T-cell (primary cell): ENCODE measurements at regions not wholly inside any gene's neighbourhood (a gene's known extent, or its start where the extent isn't known, plus 50 kb on each side); places are given as distances from the start of the nearest gene placed in this dataset.

Source experiments
- ATAC-seq, 4 experiments: fragments of 200-7000 bp in 3 of 4; fragments of 150-1000 bp in 1 of 4; cut with Tn5 transposase; replicated peaks in 1 of 4; 1 replicate in 3 of 4; 2 replicates in 1 of 4; pipeline ENCODE4 v1.10.0; 2021; ENCODE audit warnings: moderate library complexity in 3 of 4, mild to moderate bottlenecking in 2 of 4, moderate number of reproducible peaks in 1 of 4
- CTCF ChIA-PET, 2 donors: fragments of 300-600 bp; sonication (Branson Sonifier 250); formaldehyde crosslinking; loops; one replicate each; lab custom pipeline; 2022; ENCODE audit warnings: antibody characterized with exemption in 2 of 2; lab: Charles Lee
- POLR2A ChIA-PET, 2 donors: fragments of 300-600 bp; sonication (Branson Sonifier 250); formaldehyde crosslinking; loops; one replicate each; lab custom pipeline; 2022; ENCODE audit warnings: antibody characterized with exemption in 2 of 2; lab: Charles Lee
- DNase-seq, 35 experiments: peaks; one replicate each; pipeline versions ENCODE4 v3.0.0 to v3.0.0-alpha.2; 2013 to 2023
- H3K27ac ChIP-seq: one replicate; pipeline ENCODE4 v1.5.1; 2013; ENCODE audit warnings: low read length
- H3K27me3 ChIP-seq, 2 experiments: replicated peaks in 1 of 2; 1 replicate in 1 of 2; 2 replicates in 1 of 2; pipeline versions ENCODE4 v1.6.1 to v1.7.0; 2013; ENCODE audit warnings: low read length in 1 of 2, mixed read lengths in 1 of 2; ENCODE audit not compliant: control insufficient read depth in 2 of 2, insufficient read depth in 2 of 2; ENCODE audit errors: extremely low read depth in 1 of 2
- H3K36me3 ChIP-seq, 2 donors: 1 replicate in 1 of 2; 2 replicates in 1 of 2; pipeline versions ENCODE4 v1.6.1 to v1.7.0; 2013; ENCODE audit warnings: low read length in 1 of 2; ENCODE audit not compliant: control insufficient read depth in 2 of 2, insufficient read depth in 1 of 2; ENCODE audit errors: extremely low read depth in 1 of 2
- H3K4me1 ChIP-seq, 2 experiments: 1 replicate in 1 of 2; 2 replicates in 1 of 2; pipeline versions ENCODE4 v1.6.1 to v1.7.0; 2013; ENCODE audit warnings: low read length in 2 of 2, mixed read lengths in 1 of 2; ENCODE audit not compliant: insufficient read depth in 2 of 2, control insufficient read depth in 1 of 2; ENCODE audit errors: extremely low read depth in 1 of 2
- H3K4me3 ChIP-seq, 2 donors: 1 replicate in 1 of 2; 2 replicates in 1 of 2; pipeline versions ENCODE4 v1.5.1 to v1.7.0; 2013; ENCODE audit warnings: mild to moderate bottlenecking in 2 of 2, low read length in 1 of 2, moderate library complexity in 1 of 2; ENCODE audit not compliant: control insufficient read depth in 1 of 2; ENCODE audit errors: extremely low read depth in 1 of 2
- H3K9me3 ChIP-seq: 2 replicates; pipeline ENCODE4 v1.7.0; 2013
- H3K27ac Mint-ChIP-seq, 2 donors: one replicate each; pipeline ENCODE4 v1.8.0; 2020 to 2021; ENCODE audit warnings: mild to moderate bottlenecking in 2 of 2, mixed read lengths in 2 of 2
- H3K27me3 Mint-ChIP-seq, 2 donors: one replicate each; pipeline ENCODE4 v1.8.0; 2021 to 2022; ENCODE audit warnings: mixed read lengths in 2 of 2
- H3K36me3 Mint-ChIP-seq: one replicate; pipeline ENCODE4 v1.8.0; 2021; ENCODE audit warnings: mixed read lengths
- H3K4me1 Mint-ChIP-seq, 3 donors: one replicate each; pipeline ENCODE4 v1.8.0; 2020 to 2022; ENCODE audit warnings: mixed read lengths in 3 of 3, mild to moderate bottlenecking in 1 of 3
- H3K4me3 Mint-ChIP-seq, 3 donors: one replicate each; pipeline ENCODE4 v1.8.0; 2020 to 2022; ENCODE audit warnings: mild to moderate bottlenecking in 3 of 3, mixed read lengths in 3 of 3, moderate library complexity in 3 of 3
- H3K9me3 Mint-ChIP-seq, 3 donors: one replicate each; pipeline ENCODE4 v1.8.0; 2020 to 2022; ENCODE audit warnings: mixed read lengths in 3 of 3
- WGBS: methylation state at CpG from one replicate; pipeline ENCODE4 v1.1.5; 2013; ENCODE audit warnings: missing lambda C conversion rate; ENCODE audit not compliant: insufficient coverage; 5-methylcytosine and 5-hydroxymethylcytosine counted together

- no peaks in the 10 kb centered on the region for H3K4me1 Mint-ChIP-seq
- H3K36me3 ChIP-seq: no peaks in the 10 kb centered on the region
- no CpG with 5 or more reads among the region's 8 CpGs for WGBS
- H3K4me3 ChIP-seq: no peak overlapping the region
- H3K9me3 ChIP-seq: no peaks in the 10 kb centered on the region
- H3K27ac ChIP-seq: no peak overlapping the region
- no peaks in the 10 kb centered on the region for H3K27me3 Mint-ChIP-seq
- POLR2A ChIA-PET: interaction anchor here in 1 of 2 donors (0.7 kb wide), 1 partner anchor 90 kb away, joined by 3 read pairs; no protein-coding TSS in a partner anchor
- H3K4me1 ChIP-seq: no peaks in the 10 kb centered on the region
- no peaks in the 10 kb centered on the region for H3K36me3 Mint-ChIP-seq
- peaks cover 0 to 10% (median 3%) of the 10 kb centered on the region in 3 donors for H3K9me3 Mint-ChIP-seq
- CTCF ChIA-PET: interaction anchor here in 1 of 2 donors (0.6 kb wide), 1 partner anchor 13 kb away, joined by 3 read pairs; no protein-coding TSS in a partner anchor
- no peak for DNase-seq
- no peak overlapping the region for H3K4me3 Mint-ChIP-seq
- no peak overlapping the region for H3K27ac Mint-ChIP-seq
- no peaks in the 10 kb centered on the region for H3K27me3 ChIP-seq
- no peak for ATAC-seq
Measured at GRCh38 chr3:176663837-176664831, 533.1 kb downstream of the TBL1XR1 start.

GRCh38 chr3:176663387-176663786, 533.9 kb downstream of the TBL1XR1 start:
- Mint-ChIP-seq H3K27me3 (no peaks in the 10 kb centered on the region), H3K9me3 (peaks cover 0 to 6% (median 3%) of the 10 kb centered on the region in 3 donors), H3K4me3 (no peak overlapping the region), H3K4me1 (no peaks in the 10 kb centered on the region), H3K36me3 (no peaks in the 10 kb centered on the region), H3K27ac (no peak overlapping the region)
- ATAC-seq: no peak
- ChIA-PET POLR2A (no interaction called here), CTCF (no interaction called here)
- Histone ChIP-seq H3K36me3 (no peaks in the 10 kb centered on the region), H3K4me3 (no peak overlapping the region), H3K4me1 (no peaks in the 10 kb centered on the region), H3K27me3 (no peaks in the 10 kb centered on the region), H3K9me3 (no peaks in the 10 kb centered on the region), H3K27ac (no peak overlapping the region)
- no CpG with 5 or more reads among the region's 1 CpG for WGBS
- DNase-seq: no peak

GRCh38 chr3:176661432-176661964, 535.8 kb downstream of the TBL1XR1 start:
- ATAC-seq (no peak), DNase-seq (no peak)
- Mint-ChIP-seq H3K9me3 (peaks cover 0 to 3% (median 0%) of the 10 kb centered on the region in 3 donors), H3K4me3 (no peak overlapping the region), H3K27me3 (no peaks in the 10 kb centered on the region), H3K4me1 (no peaks in the 10 kb centered on the region), H3K27ac (no peak overlapping the region), H3K36me3 (no peaks in the 10 kb centered on the region)
- no CpG with 5 or more reads among the region's 2 CpGs for WGBS
- Histone ChIP-seq H3K36me3 (no peaks in the 10 kb centered on the region), H3K4me3 (no peak overlapping the region), H3K27ac (no peak overlapping the region), H3K4me1 (no peaks in the 10 kb centered on the region), H3K27me3 (no peaks in the 10 kb centered on the region), H3K9me3 (no peaks in the 10 kb centered on the region)
- ChIA-PET CTCF (no interaction called here), POLR2A (no interaction called here)

GRCh38 chr3:176655404-176656094, 541.7 kb downstream of the TBL1XR1 start:
- Histone ChIP-seq H3K9me3 (no peaks in the 10 kb centered on the region), H3K27me3 (no peaks in the 10 kb centered on the region), H3K4me1 (no peaks in the 10 kb centered on the region), H3K36me3 (no peaks in the 10 kb centered on the region), H3K27ac (no peak overlapping the region), H3K4me3 (no peak overlapping the region)
- Mint-ChIP-seq H3K4me3 (no peak overlapping the region), H3K36me3 (no peaks in the 10 kb centered on the region), H3K9me3 (peaks cover 0 to 7% (median 0%) of the 10 kb centered on the region in 3 donors), H3K27ac (no peak overlapping the region), H3K27me3 (no peaks in the 10 kb centered on the region), H3K4me1 (no peaks in the 10 kb centered on the region)
- no CpG with 5 or more reads among the region's 5 CpGs for whole genome bisulfite sequencing
- ATAC-seq (no peak), DNase-seq (no peak)
- ChIA-PET CTCF (no interaction called here), POLR2A (no interaction called here)

GRCh38 chr3:176651622-176652021, 545.7 kb downstream of the TBL1XR1 start:
- Histone ChIP-seq H3K27ac (no peak overlapping the region), H3K36me3 (no peaks in the 10 kb centered on the region), H3K4me1 (no peaks in the 10 kb centered on the region), H3K4me3 (no peak overlapping the region), H3K27me3 (no peaks in the 10 kb centered on the region), H3K9me3 (no peaks in the 10 kb centered on the region)
- CTCF ChIA-PET: no interaction called here
- no peaks in the 10 kb centered on the region for H3K36me3 Mint-ChIP-seq
- H3K4me3 Mint-ChIP-seq: no peak overlapping the region
- ATAC-seq: no peak
- POLR2A ChIA-PET: no interaction called here
- no peaks in the 10 kb centered on the region for H3K4me1 Mint-ChIP-seq
- peaks cover 0 to 7% (median 0%) of the 10 kb centered on the region in 3 donors for H3K9me3 Mint-ChIP-seq
- no CpG with 5 or more reads among the region's 3 CpGs for WGBS
- no peak overlapping the region for H3K27ac Mint-ChIP-seq
- no peaks in the 10 kb centered on the region for H3K27me3 Mint-ChIP-seq
- no peak for DNase-seq

GRCh38 chr3:176650478-176650877, 546.8 kb downstream of the TBL1XR1 start:
- H3K36me3 Mint-ChIP-seq: no peaks in the 10 kb centered on the region
- ATAC-seq (no peak), DNase-seq (no peak)
- Histone ChIP-seq H3K27ac (no peak overlapping the region), H3K27me3 (no peaks in the 10 kb centered on the region), H3K4me3 (no peak overlapping the region), H3K36me3 (no peaks in the 10 kb centered on the region), H3K4me1 (no peaks in the 10 kb centered on the region), H3K9me3 (no peaks in the 10 kb centered on the region)
- H3K9me3 Mint-ChIP-seq: peaks cover 0 to 10% (median 0%) of the 10 kb centered on the region in 3 donors
- no peaks in the 10 kb centered on the region for H3K4me1 Mint-ChIP-seq
- H3K27ac Mint-ChIP-seq: no peak overlapping the region
- H3K4me3 Mint-ChIP-seq: no peak overlapping the region
- no CpG with 5 or more reads among the region's 2 CpGs for WGBS
- H3K27me3 Mint-ChIP-seq: no peaks in the 10 kb centered on the region
- CTCF ChIA-PET: interaction anchor here (0.6 to 0.7 kb wide), 3 partner anchors 273 to 858 kb away, joined by 3 to 4 read pairs (median 3); no protein-coding TSS in a partner anchor
- POLR2A ChIA-PET: no interaction called here
